NOMO-1 (cell line): ENCODE measurements at regions not wholly inside any gene's neighbourhood (a gene's known extent, or its start where the extent isn't known, plus 50 kb on each side); places are given as distances from the start of the nearest gene placed in this dataset.
"Not testable (repeated sequence)": the region's sequence is repeated elsewhere in the genome, so short reads cannot be mapped to it uniquely, and the experiment has no call there.

Source experiments
- DNase-seq, 2 experiments: peaks; one replicate each; lab custom pipeline; 2025; ENCODE audit not compliant: unreplicated experiment in 2 of 2; lab: John Stamatoyannopoulos, UW

- no peak for DNase-seq
Observed at GRCh38 chr16:79845734-79846135, 245.2 kb upstream of the MAF start.

- DNase-seq, result no peak
Observed at GRCh38 chr16:79845033-79845733, 244.6 kb upstream of the MAF start.

GRCh38 chr16:79844603-79845002 lies 244.1 kb upstream of the MAF start:
- DNase-seq, result no peak

- DNase-seq, result no peak
Observed at GRCh38 chr16:79843631-79844043, 243.1 kb upstream of the MAF start.

GRCh38 chr16:79843145-79843544 lies 242.6 kb upstream of the MAF start:
- DNase-seq, result no peak

- no peak for DNase-seq
Observed at GRCh38 chr16:79842197-79842596, 241.7 kb upstream of the MAF start.

- no peak for DNase-seq
Observed at GRCh38 chr16:79839466-79840341, 239.2 kb upstream of the MAF start.

GRCh38 chr16:79838496-79839259 lies 238.1 kb upstream of the MAF start:
- no peak for DNase-seq

- no peak for DNase-seq
Observed at GRCh38 chr16:79836144-79836543, 235.6 kb upstream of the MAF start.

GRCh38 chr16:79835194-79835593 lies 234.7 kb upstream of the MAF start:
- no peak for DNase-seq

GRCh38 chr16:79834720-79835119 lies 234.2 kb upstream of the MAF start:
- no peak for DNase-seq

- not testable (repeated sequence) for DNase-seq
Observed at GRCh38 chr16:79834003-79834402, 233.5 kb upstream of the MAF start.

- DNase-seq, result no peak
Observed at GRCh38 chr16:79833559-79833958, 233.0 kb upstream of the MAF start.

- no peak for DNase-seq
Observed at GRCh38 chr16:79826732-79827475, 226.4 kb upstream of the MAF start.

- no peak for DNase-seq
Observed at GRCh38 chr16:79825002-79825401, 224.5 kb upstream of the MAF start.

- DNase-seq, result no peak
Observed at GRCh38 chr16:79823639-79824038, 223.1 kb upstream of the MAF start.

- no peak for DNase-seq
Observed at GRCh38 chr16:79821911-79822310, 221.4 kb upstream of the MAF start.

- DNase-seq, result no peak
Observed at GRCh38 chr16:79816081-79816497, 215.6 kb upstream of the MAF start.

GRCh38 chr16:79815049-79815448 lies 214.5 kb upstream of the MAF start:
- DNase-seq, result no peak

- no peak for DNase-seq
Observed at GRCh38 chr16:79814124-79814523, 213.6 kb upstream of the MAF start.

GRCh38 chr16:79811541-79811940 lies 211.0 kb upstream of the MAF start:
- DNase-seq, result no peak
